Limb (tissue), 2 donors: ENCODE measurements at regions not wholly inside any gene's neighbourhood (a gene's known extent, or its start where the extent isn't known, plus 50 kb on each side); places are given as distances from the start of the nearest gene placed in this dataset.
"Not testable (repeated sequence)": the region's sequence is repeated elsewhere in the genome, so short reads cannot be mapped to it uniquely, and the experiment has no call there.

Experiments used
- DNase-seq, 2 donors: peaks; one replicate each; pipeline ENCODE4 v3.0.0-alpha.2; 2016; ENCODE audit errors: extremely low spot score in 2 of 2

GRCh38 chr7:32650356-32650755, 155.1 kb downstream of the AVL9 start:
- not testable (repeated sequence) for DNase-seq

GRCh38 chr7:32648408-32649156, 153.3 kb downstream of the AVL9 start:
- DNase-seq, result no peak

GRCh38 chr7:32645255-32645654, 150.0 kb downstream of the AVL9 start:
- DNase-seq, result not testable (repeated sequence)

GRCh38 chr7:32643194-32643593, 147.9 kb downstream of the AVL9 start:
- DNase-seq, result no peak

GRCh38 chr7:32639122-32639521, 143.8 kb downstream of the AVL9 start:
- no peak for DNase-seq

GRCh38 chr7:32638479-32639121, 143.3 kb downstream of the AVL9 start:
- DNase-seq, result not testable (repeated sequence)
